ENCODE measurements at regions not wholly inside any gene's neighbourhood (a gene's known extent, or its start where the extent isn't known, plus 50 kb on each side); places are given as distances from the start of the nearest gene placed in this dataset.

- TF ChIP-seq CTCF (IDR thresholded peaks at IDR 0.05) (no peak), POLR2AphosphoS5 (IDR thresholded peaks at IDR 0.05) (no peak)
Measured at GRCh38 chr1:96164053-96164452, 557.5 kb upstream of the PTBP2 start.

All from upper lobe of left lung (tissue), 4 donors.